ENCODE measurements at regions not wholly inside any gene's neighbourhood (a gene's known extent, or its start where the extent isn't known, plus 50 kb on each side); places are given as distances from the start of the nearest gene placed in this dataset.

GRCh38 chr14:44131861-44132260 lies 375.2 kb downstream of the FSCB start:
- no peak for DNase-seq

- DNase-seq = no peak
Measured at GRCh38 chr14:44113769-44114730, 393.0 kb downstream of the FSCB start.

- no peak for DNase-seq
Measured at GRCh38 chr14:44112774-44113460, 394.2 kb downstream of the FSCB start.

GRCh38 chr14:44109036-44109435 lies 398.0 kb downstream of the FSCB start:
- no peak for DNase-seq

- no peak for DNase-seq
Measured at GRCh38 chr14:44108601-44109000, 398.5 kb downstream of the FSCB start.

GRCh38 chr14:44107156-44107555 lies 399.9 kb downstream of the FSCB start:
- DNase-seq = no peak

GRCh38 chr14:44099743-44100488 lies 407.2 kb downstream of the FSCB start:
- no peak for DNase-seq

- no peak for DNase-seq
Measured at GRCh38 chr14:44081146-44081545, 425.9 kb downstream of the FSCB start.

GRCh38 chr14:44070046-44070445 lies 437.0 kb downstream of the FSCB start:
- DNase-seq = no peak

- no peak for DNase-seq
Measured at GRCh38 chr14:44053422-44053821, 453.7 kb downstream of the FSCB start.

- DNase-seq = no peak
Measured at GRCh38 chr14:44041700-44042099, 465.4 kb downstream of the FSCB start.

GRCh38 chr14:44040561-44040960 lies 466.5 kb downstream of the FSCB start:
- peak; percentile 56 for DNase-seq

- DNase-seq = no peak
Measured at GRCh38 chr14:44036248-44036647, 470.8 kb downstream of the FSCB start.

- no peak for DNase-seq
Measured at GRCh38 chr14:44035707-44036106, 471.4 kb downstream of the FSCB start.

- DNase-seq = peak; percentile 28
Measured at GRCh38 chr14:44030831-44031383, 476.2 kb downstream of the FSCB start.

GRCh38 chr14:44029933-44030332 lies 477.1 kb downstream of the FSCB start:
- DNase-seq = no peak

- DNase-seq = no peak
Measured at GRCh38 chr14:44027397-44027796, 479.7 kb downstream of the FSCB start.

- DNase-seq = no peak
Measured at GRCh38 chr14:44010595-44010994, 496.5 kb downstream of the FSCB start.

GRCh38 chr14:44010071-44010470 lies 497.0 kb downstream of the FSCB start:
- no peak for DNase-seq

- DNase-seq = no peak
Measured at GRCh38 chr14:44009642-44010041, 497.4 kb downstream of the FSCB start.

- DNase-seq = no peak
Measured at GRCh38 chr14:43988989-43989388, 518.1 kb downstream of the FSCB start.

GRCh38 chr14:43983721-43984120 lies 523.4 kb downstream of the FSCB start:
- DNase-seq = no peak

- no peak for DNase-seq
Measured at GRCh38 chr14:43981135-43981768, 525.8 kb downstream of the FSCB start.
